ENCODE measurements at regions not wholly inside any gene's neighbourhood (a gene's known extent, or its start where the extent isn't known, plus 50 kb on each side); places are given as distances from the start of the nearest gene placed in this dataset.

DNA sequence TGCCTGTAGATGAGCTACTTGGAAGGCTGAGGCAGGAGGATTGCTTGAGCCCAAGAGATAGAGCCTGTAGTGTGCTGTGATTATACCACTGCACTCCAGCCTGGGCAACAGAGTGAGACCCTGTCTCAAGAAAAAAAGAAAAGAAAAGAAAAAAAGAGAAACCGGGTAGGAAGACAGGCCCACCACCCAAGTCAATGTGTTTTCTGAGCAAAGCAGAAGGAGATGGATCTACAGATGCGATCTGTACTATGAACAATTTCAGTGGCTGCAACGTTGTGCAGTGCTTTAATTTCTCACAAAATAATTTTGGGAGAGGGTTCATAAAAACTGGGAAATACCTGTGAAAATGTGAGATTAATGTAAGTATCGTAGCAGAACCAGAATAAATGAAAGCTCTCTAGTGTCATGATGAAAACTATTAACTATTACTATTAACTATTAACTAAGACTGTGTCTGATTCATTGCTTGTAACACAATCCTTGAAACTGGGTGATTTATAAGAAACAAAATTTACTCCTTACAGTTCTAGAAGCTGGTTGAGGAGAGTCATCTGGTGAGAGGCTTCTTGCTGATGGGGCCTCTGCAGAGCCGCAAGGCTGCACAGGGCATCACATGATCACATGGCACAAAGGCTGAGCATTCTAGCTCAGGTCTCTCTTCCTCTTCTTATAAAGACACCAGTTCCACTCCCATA is 233.1 kb upstream of the ZNF217 start:
- Histone ChIP-seq H2BK15ac (ENCODE audit: low read depth, poor library complexity, severe bottlenecking) (peak overlapping the region; percentile 44), H3K27me3 (ENCODE audit: control insufficient read depth in 1 of 2, insufficient read depth in 1 of 2, low read length in 2 of 2) (no peaks in the 10 kb centered on the region), H2AK5ac (ENCODE audit: low read length, severe bottlenecking) (peak overlapping the region; percentile 69), H3K14ac (ENCODE audit: low read length in 2 of 2) (peak overlapping the region in 1 of 2 experiments; percentile 26), H4K8ac (ENCODE audit: low read length) (no peak overlapping the region), H3K18ac (ENCODE audit: low read depth in 1 of 2, low read length in 2 of 2) (peak overlapping the region; percentile 30 to 46), H3K27ac (ENCODE audit: low read length, poor library complexity, severe bottlenecking) (peak overlapping the region; percentile 99), H2BK12ac (ENCODE audit: low read length in 2 of 2) (peak overlapping the region; percentile 9 to 29), H3K79me1 (replicated peaks; ENCODE audit: low read length, poor library complexity, severe bottlenecking) (no peaks in the 10 kb centered on the region), H3K4me1 (ENCODE audit: control insufficient read depth, insufficient read depth, low read depth, low read length) (peaks cover 9% of the 10 kb centered on the region), H2BK5ac (ENCODE audit: low read depth, low read length, poor library complexity, severe bottlenecking) (peak overlapping the region; percentile 74), H3K4me2 (ENCODE audit: low read length, poor library complexity, severe bottlenecking) (peak overlapping the region; percentile 26), H3K36me3 (ENCODE audit: control insufficient read depth in 1 of 2, insufficient read depth in 2 of 2, low read depth in 1 of 2, low read length in 2 of 2) (no peaks in the 10 kb centered on the region), H3K9ac (ENCODE audit: low read length) (peak overlapping the region; percentile 95), H2BK120ac (ENCODE audit: low read depth, low read length) (no peak overlapping the region), H3K4me3 (ENCODE audit: insufficient read depth in 1 of 2, low read depth in 1 of 2, low read length in 2 of 2) (peak overlapping the region in 1 of 2 experiments; percentile 8), H3K4ac (ENCODE audit: low read depth in 1 of 2, low read length in 2 of 2) (peak overlapping the region in 1 of 2 experiments; percentile 49), H4K91ac (ENCODE audit: low read length) (no peak overlapping the region), H2AFZ (ENCODE audit: low read depth, low read length) (no peak overlapping the region), H3K23ac (ENCODE audit: low read length in 2 of 2) (no peak overlapping the region), H3K9me3 (ENCODE audit: control insufficient read depth, low read length) (no peaks in the 10 kb centered on the region)
- no peak for DNase-seq
- 94% methylated on average over 4 of the region's 5 CpGs for WGBS

DNA sequence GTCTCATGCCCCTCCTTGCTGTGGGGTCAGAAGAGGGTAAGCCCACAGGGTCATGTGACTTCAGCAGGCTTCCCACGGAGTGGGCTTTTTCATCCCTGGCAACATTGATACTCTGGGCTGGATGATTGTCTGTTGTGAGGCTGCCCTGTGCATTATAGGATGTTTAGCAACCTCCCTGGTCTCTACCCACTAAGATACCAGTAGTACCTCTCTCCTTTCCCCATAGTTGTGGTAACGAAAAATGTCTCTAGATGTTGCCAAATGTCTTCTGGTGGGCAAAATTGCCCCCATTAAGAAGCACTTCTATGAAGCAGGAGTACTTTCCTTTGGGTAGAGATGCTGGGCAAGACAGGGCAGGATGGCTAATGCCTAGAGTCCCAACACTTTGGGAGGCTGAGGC is 232.5 kb upstream of the ZNF217 start:
- peak overlapping the region; percentile 59 for H2BK5ac ChIP-seq (ENCODE audit: low read depth, low read length, poor library complexity, severe bottlenecking)

DNA sequence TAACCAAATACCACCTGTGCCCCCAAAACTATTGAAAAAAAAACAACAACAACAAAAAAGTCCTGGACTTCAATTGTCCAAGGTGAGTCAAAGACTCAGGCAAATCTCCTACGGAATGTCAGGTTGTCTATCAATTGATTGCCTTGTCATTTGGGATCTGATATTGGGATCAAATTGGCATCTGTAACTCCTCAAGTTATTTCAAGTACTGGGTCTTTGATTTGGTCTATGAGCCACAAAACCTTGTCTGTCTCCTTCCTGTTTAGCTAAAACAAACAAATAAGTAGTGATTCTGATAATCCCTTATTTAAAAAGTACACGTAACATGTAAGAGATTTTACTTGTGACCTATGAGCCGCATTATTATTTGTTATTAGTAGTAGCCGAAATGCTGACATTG is 231.6 kb upstream of the ZNF217 start:
- Histone ChIP-seq H3K27me3 (ENCODE audit: control insufficient read depth in 1 of 2, insufficient read depth in 1 of 2, low read length in 2 of 2) (no peaks in the 10 kb centered on the region), H2AK5ac (ENCODE audit: low read length, severe bottlenecking) (no peak overlapping the region), H4K91ac (ENCODE audit: low read length) (no peak overlapping the region), H2BK120ac (ENCODE audit: low read depth, low read length) (no peak overlapping the region), H3K23ac (ENCODE audit: low read length in 2 of 2) (no peak overlapping the region), H2BK5ac (ENCODE audit: low read depth, low read length, poor library complexity, severe bottlenecking) (no peak overlapping the region), H3K18ac (ENCODE audit: low read depth in 1 of 2, low read length in 2 of 2) (no peak overlapping the region), H3K79me1 (replicated peaks; ENCODE audit: low read length, poor library complexity, severe bottlenecking) (no peaks in the 10 kb centered on the region), H3K9ac (ENCODE audit: low read length) (no peak overlapping the region), H3K4ac (ENCODE audit: low read depth in 1 of 2, low read length in 2 of 2) (peak overlapping the region in 1 of 2 experiments; percentile 33), H3K36me3 (ENCODE audit: control insufficient read depth in 1 of 2, insufficient read depth in 2 of 2, low read depth in 1 of 2, low read length in 2 of 2) (no peaks in the 10 kb centered on the region), H3K4me1 (ENCODE audit: control insufficient read depth, insufficient read depth, low read depth, low read length) (peaks cover 7% of the 10 kb centered on the region), H2AFZ (ENCODE audit: low read depth, low read length) (no peak overlapping the region), H2BK15ac (ENCODE audit: low read depth, poor library complexity, severe bottlenecking) (no peak overlapping the region), H3K4me3 (ENCODE audit: insufficient read depth in 1 of 2, low read depth in 1 of 2, low read length in 2 of 2) (no peak overlapping the region), H4K8ac (ENCODE audit: low read length) (no peak overlapping the region), H3K9me3 (ENCODE audit: control insufficient read depth, low read length) (no peaks in the 10 kb centered on the region), H2BK12ac (ENCODE audit: low read length in 2 of 2) (no peak overlapping the region), H3K4me2 (ENCODE audit: low read length, poor library complexity, severe bottlenecking) (no peak overlapping the region), H3K27ac (ENCODE audit: low read length, poor library complexity, severe bottlenecking) (no peak overlapping the region), H3K14ac (ENCODE audit: low read length in 2 of 2) (no peak overlapping the region)
- DNase-seq = no peak
- WGBS = 72% methylated on average over 3 of the region's 4 CpGs

More for the DNA sequence above, 232.5 kb upstream of the ZNF217 start:
- Histone ChIP-seq H4K8ac (ENCODE audit: low read length) (no peak overlapping the region), H2BK120ac (ENCODE audit: low read depth, low read length) (peak overlapping the region; percentile 56), H2AFZ (ENCODE audit: low read depth, low read length) (no peak overlapping the region), H2BK12ac (ENCODE audit: low read length in 2 of 2) (peak overlapping the region; percentile 14 to 82), H2BK15ac (ENCODE audit: low read depth, poor library complexity, severe bottlenecking) (peak overlapping the region; percentile 88), H3K23ac (ENCODE audit: low read length in 2 of 2) (no peak overlapping the region), H3K27ac (ENCODE audit: low read length, poor library complexity, severe bottlenecking) (no peak overlapping the region), H3K4me1 (ENCODE audit: control insufficient read depth, insufficient read depth, low read depth, low read length) (peaks cover 9% of the 10 kb centered on the region), H3K14ac (ENCODE audit: low read length in 2 of 2) (no peak overlapping the region), H3K27me3 (ENCODE audit: control insufficient read depth in 1 of 2, insufficient read depth in 1 of 2, low read length in 2 of 2) (no peaks in the 10 kb centered on the region), H3K4me3 (ENCODE audit: insufficient read depth in 1 of 2, low read depth in 1 of 2, low read length in 2 of 2) (no peak overlapping the region), H4K91ac (ENCODE audit: low read length) (no peak overlapping the region), H2AK5ac (ENCODE audit: low read length, severe bottlenecking) (peak overlapping the region; percentile 69), H3K79me1 (replicated peaks; ENCODE audit: low read length, poor library complexity, severe bottlenecking) (no peaks in the 10 kb centered on the region), H3K9me3 (ENCODE audit: control insufficient read depth, low read length) (no peaks in the 10 kb centered on the region), H3K36me3 (ENCODE audit: control insufficient read depth in 1 of 2, insufficient read depth in 2 of 2, low read depth in 1 of 2, low read length in 2 of 2) (no peaks in the 10 kb centered on the region), H3K9ac (ENCODE audit: low read length) (no peak overlapping the region), H3K18ac (ENCODE audit: low read depth in 1 of 2, low read length in 2 of 2) (peak overlapping the region in 1 of 2 experiments; percentile 64), H3K4me2 (ENCODE audit: low read length, poor library complexity, severe bottlenecking) (no peak overlapping the region), H3K4ac (ENCODE audit: low read depth in 1 of 2, low read length in 2 of 2) (peak overlapping the region in 1 of 2 experiments; percentile 4)
- WGBS = 85% methylated on average over 1 of the region's 2 CpGs
- DNase-seq = no peak

DNA sequence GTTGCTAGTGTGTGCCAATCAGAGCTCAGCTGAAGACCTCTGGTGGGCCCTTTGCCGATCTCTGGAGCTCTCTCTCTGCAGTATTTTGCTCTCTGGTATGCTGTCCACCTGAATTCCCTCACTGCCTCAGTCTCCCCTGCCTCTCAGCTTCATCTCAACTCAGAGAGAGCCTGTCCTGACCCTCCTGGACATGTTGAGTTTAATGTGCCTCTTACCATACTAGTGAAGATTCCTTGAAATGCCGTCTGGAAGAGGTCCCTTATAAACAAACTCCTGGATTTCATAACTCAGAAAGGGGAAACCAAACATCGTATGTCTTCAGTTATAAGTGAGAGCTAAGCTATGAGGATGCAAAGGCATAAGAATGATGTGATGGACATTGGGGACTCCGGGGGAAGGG is 231.1 kb upstream of the ZNF217 start:
- H3K18ac ChIP-seq (ENCODE audit: low read depth in 1 of 2, low read length in 2 of 2) = peak overlapping the region in 1 of 2 experiments; percentile 13
- H2BK12ac ChIP-seq (ENCODE audit: low read length in 2 of 2) = peak overlapping the region in 1 of 2 experiments; percentile 90
- H3K27ac ChIP-seq (ENCODE audit: low read length, poor library complexity, severe bottlenecking) = no peak overlapping the region
- H2AFZ ChIP-seq (ENCODE audit: low read depth, low read length) = no peak overlapping the region
- H3K4me3 ChIP-seq (ENCODE audit: insufficient read depth in 1 of 2, low read depth in 1 of 2, low read length in 2 of 2) = no peak overlapping the region
- peaks cover under 1% of the 10 kb centered on the region for H3K9me3 ChIP-seq (ENCODE audit: control insufficient read depth, low read length)
- no peak overlapping the region for H3K4me2 ChIP-seq (ENCODE audit: low read length, poor library complexity, severe bottlenecking)
- H2BK5ac ChIP-seq (ENCODE audit: low read depth, low read length, poor library complexity, severe bottlenecking) = no peak overlapping the region
- 59% methylated on average over 3 of the region's 4 CpGs for WGBS
- H3K14ac ChIP-seq (ENCODE audit: low read length in 2 of 2) = no peak overlapping the region
- H2BK120ac ChIP-seq (ENCODE audit: low read depth, low read length) = no peak overlapping the region
- H3K79me1 ChIP-seq (replicated peaks; ENCODE audit: low read length, poor library complexity, severe bottlenecking) = no peaks in the 10 kb centered on the region
- peaks cover 7% of the 10 kb centered on the region for H3K4me1 ChIP-seq (ENCODE audit: control insufficient read depth, insufficient read depth, low read depth, low read length)
- peak overlapping the region in 1 of 2 experiments; percentile 83 for H3K4ac ChIP-seq (ENCODE audit: low read depth in 1 of 2, low read length in 2 of 2)
- H4K91ac ChIP-seq (ENCODE audit: low read length) = no peak overlapping the region
- no peak overlapping the region for H2BK15ac ChIP-seq (ENCODE audit: low read depth, poor library complexity, severe bottlenecking)
- H3K9ac ChIP-seq (ENCODE audit: low read length) = no peak overlapping the region
- no peaks in the 10 kb centered on the region for H3K36me3 ChIP-seq (ENCODE audit: control insufficient read depth in 1 of 2, insufficient read depth in 2 of 2, low read depth in 1 of 2, low read length in 2 of 2)
- no peak overlapping the region for H3K23ac ChIP-seq (ENCODE audit: low read length in 2 of 2)
- no peaks in the 10 kb centered on the region for H3K27me3 ChIP-seq (ENCODE audit: control insufficient read depth in 1 of 2, insufficient read depth in 1 of 2, low read length in 2 of 2)
- H4K8ac ChIP-seq (ENCODE audit: low read length) = no peak overlapping the region
- peak; percentile 37 for DNase-seq
- H2AK5ac ChIP-seq (ENCODE audit: low read length, severe bottlenecking) = peak overlapping the region; percentile 8
